Posterior cingulate gyrus (tissue), 11 donors: ENCODE measurements at regions not wholly inside any gene's neighbourhood (a gene's known extent, or its start where the extent isn't known, plus 50 kb on each side); places are given as distances from the start of the nearest gene placed in this dataset.
A peak's percentile ranks its signal among the peaks of the same experiment; 100 is the strongest.

Experiments used
- DNase-seq, 10 donors: peaks; one replicate each; pipeline versions ENCODE4 v3.0.0 to v3.0.0-alpha.2; 2020 to 2021; ENCODE audit warnings: mixed read lengths in 3 of 10
- intact Hi-C: fragments of 100-400 bp; cut with DNase I; formaldehyde crosslinking; loops from one replicate; pipeline ENCODE4 v1.15.1; 2023

GRCh38 chr6:71510057-71510713 is 221.6 kb downstream of the OGFRL1 start:
- intact Hi-C loops: loop anchor here (2.0 kb wide), 1 partner anchor 125 kb away; no protein-coding TSS in a partner anchor
- peak in 7 of 10 donors; percentile 22 to 71 (median 35) for DNase-seq

- intact Hi-C loops: loop anchor here (2.0 kb wide), 1 partner anchor 126 kb away; no protein-coding TSS in a partner anchor
- DNase-seq: no peak
Measured at GRCh38 chr6:71510856-71511255, 222.2 kb downstream of the OGFRL1 start.

GRCh38 chr6:71512256-71512655 is 223.6 kb downstream of the OGFRL1 start:
- intact Hi-C loops: no loop called here
- DNase-seq: no peak

- intact Hi-C loops: no loop called here
- DNase-seq: no peak
Measured at GRCh38 chr6:71513036-71513435, 224.4 kb downstream of the OGFRL1 start.

GRCh38 chr6:71523548-71523947 is 234.9 kb downstream of the OGFRL1 start:
- intact Hi-C loops: no loop called here
- no peak for DNase-seq

GRCh38 chr6:71524201-71524600 is 235.6 kb downstream of the OGFRL1 start:
- intact Hi-C loops: no loop called here
- no peak for DNase-seq

GRCh38 chr6:71527886-71528285 is 239.3 kb downstream of the OGFRL1 start:
- intact Hi-C loops: no loop called here
- no peak for DNase-seq

- no peak for DNase-seq
- intact Hi-C loops: no loop called here
Measured at GRCh38 chr6:71529026-71529425, 240.4 kb downstream of the OGFRL1 start.

- intact Hi-C loops: loop anchor here (5.0 kb wide), 1 partner anchor 513 kb away; no protein-coding TSS in a partner anchor
- DNase-seq: no peak
Measured at GRCh38 chr6:71529769-71530168, 241.2 kb downstream of the OGFRL1 start.

- intact Hi-C loops: loop anchor here (5.0 kb wide), 1 partner anchor 511 kb away; no protein-coding TSS in a partner anchor
- DNase-seq: no peak
Measured at GRCh38 chr6:71531006-71531405, 242.4 kb downstream of the OGFRL1 start.

- intact Hi-C loops: loop anchor here (5.0 kb wide), 1 partner anchor 510 kb away; no protein-coding TSS in a partner anchor
- DNase-seq: peak in 9 of 10 donors; percentile 7 to 91 (median 41)
Measured at GRCh38 chr6:71531841-71532240, 243.2 kb downstream of the OGFRL1 start.

- DNase-seq: no peak
- intact Hi-C loops: loop anchor here (2.0 to 5.0 kb wide), 2 partner anchors 508 to 551 kb away; no protein-coding TSS in a partner anchor
Measured at GRCh38 chr6:71533939-71534379, 245.3 kb downstream of the OGFRL1 start.

GRCh38 chr6:71534921-71535320 is 246.3 kb downstream of the OGFRL1 start:
- intact Hi-C loops: loop anchor here (2.0 to 5.0 kb wide), 2 partner anchors 507 to 550 kb away; no protein-coding TSS in a partner anchor

GRCh38 chr6:71537717-71538116 is 249.1 kb downstream of the OGFRL1 start:
- intact Hi-C loops: no loop called here

More at GRCh38 chr6:71534921-71535320, 246.3 kb downstream of the OGFRL1 start:
- DNase-seq: no peak

GRCh38 chr6:71544028-71544427 is 255.4 kb downstream of the OGFRL1 start:
- intact Hi-C loops: no loop called here
- DNase-seq: no peak

More at GRCh38 chr6:71537717-71538116, 249.1 kb downstream of the OGFRL1 start:
- no peak for DNase-seq

- no peak for DNase-seq
- intact Hi-C loops: no loop called here
Measured at GRCh38 chr6:71544906-71545305, 256.3 kb downstream of the OGFRL1 start.

- DNase-seq: no peak
- intact Hi-C loops: no loop called here
Measured at GRCh38 chr6:71545905-71546304, 257.3 kb downstream of the OGFRL1 start.

- no peak for DNase-seq
- intact Hi-C loops: no loop called here
Measured at GRCh38 chr6:71551798-71552197, 263.2 kb downstream of the OGFRL1 start.

- intact Hi-C loops: no loop called here
- no peak for DNase-seq
Measured at GRCh38 chr6:71556141-71556540, 267.5 kb downstream of the OGFRL1 start.

GRCh38 chr6:71558974-71559373 is 270.4 kb downstream of the OGFRL1 start:
- intact Hi-C loops: no loop called here
- DNase-seq: no peak

GRCh38 chr6:71567562-71567961 is 279.0 kb downstream of the OGFRL1 start:
- no peak for DNase-seq
- intact Hi-C loops: no loop called here

GRCh38 chr6:71577766-71578165 is 289.2 kb downstream of the OGFRL1 start:
- no peak for DNase-seq

More at GRCh38 chr6:71577766-71578165, 289.2 kb downstream of the OGFRL1 start:
- intact Hi-C loops: no loop called here
